ENCODE measurements at regions not wholly inside any gene's neighbourhood (a gene's known extent, or its start where the extent isn't known, plus 50 kb on each side); places are given as distances from the start of the nearest gene placed in this dataset.

DNA sequence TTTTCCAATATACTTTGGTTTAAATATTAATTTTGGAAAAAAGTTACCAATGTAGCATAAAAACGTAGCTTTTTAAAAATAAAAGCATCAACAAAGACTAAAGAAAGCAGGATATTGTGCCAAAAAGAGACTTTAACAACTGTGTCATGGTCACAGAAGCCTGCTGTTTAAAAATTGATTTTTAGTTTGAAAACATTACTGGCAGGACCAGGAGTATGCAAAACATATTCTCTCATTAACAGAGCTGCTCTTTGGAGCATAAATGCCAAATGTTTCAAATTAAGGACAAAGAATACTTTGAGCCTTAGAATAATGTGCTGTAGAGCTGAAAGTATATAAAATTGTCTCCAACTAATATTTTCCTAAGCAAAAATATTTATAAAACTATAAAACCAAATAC, 279.0 kb downstream of the ARAP2 start (continued):
- TF ChIP-seq, protein P1, sequence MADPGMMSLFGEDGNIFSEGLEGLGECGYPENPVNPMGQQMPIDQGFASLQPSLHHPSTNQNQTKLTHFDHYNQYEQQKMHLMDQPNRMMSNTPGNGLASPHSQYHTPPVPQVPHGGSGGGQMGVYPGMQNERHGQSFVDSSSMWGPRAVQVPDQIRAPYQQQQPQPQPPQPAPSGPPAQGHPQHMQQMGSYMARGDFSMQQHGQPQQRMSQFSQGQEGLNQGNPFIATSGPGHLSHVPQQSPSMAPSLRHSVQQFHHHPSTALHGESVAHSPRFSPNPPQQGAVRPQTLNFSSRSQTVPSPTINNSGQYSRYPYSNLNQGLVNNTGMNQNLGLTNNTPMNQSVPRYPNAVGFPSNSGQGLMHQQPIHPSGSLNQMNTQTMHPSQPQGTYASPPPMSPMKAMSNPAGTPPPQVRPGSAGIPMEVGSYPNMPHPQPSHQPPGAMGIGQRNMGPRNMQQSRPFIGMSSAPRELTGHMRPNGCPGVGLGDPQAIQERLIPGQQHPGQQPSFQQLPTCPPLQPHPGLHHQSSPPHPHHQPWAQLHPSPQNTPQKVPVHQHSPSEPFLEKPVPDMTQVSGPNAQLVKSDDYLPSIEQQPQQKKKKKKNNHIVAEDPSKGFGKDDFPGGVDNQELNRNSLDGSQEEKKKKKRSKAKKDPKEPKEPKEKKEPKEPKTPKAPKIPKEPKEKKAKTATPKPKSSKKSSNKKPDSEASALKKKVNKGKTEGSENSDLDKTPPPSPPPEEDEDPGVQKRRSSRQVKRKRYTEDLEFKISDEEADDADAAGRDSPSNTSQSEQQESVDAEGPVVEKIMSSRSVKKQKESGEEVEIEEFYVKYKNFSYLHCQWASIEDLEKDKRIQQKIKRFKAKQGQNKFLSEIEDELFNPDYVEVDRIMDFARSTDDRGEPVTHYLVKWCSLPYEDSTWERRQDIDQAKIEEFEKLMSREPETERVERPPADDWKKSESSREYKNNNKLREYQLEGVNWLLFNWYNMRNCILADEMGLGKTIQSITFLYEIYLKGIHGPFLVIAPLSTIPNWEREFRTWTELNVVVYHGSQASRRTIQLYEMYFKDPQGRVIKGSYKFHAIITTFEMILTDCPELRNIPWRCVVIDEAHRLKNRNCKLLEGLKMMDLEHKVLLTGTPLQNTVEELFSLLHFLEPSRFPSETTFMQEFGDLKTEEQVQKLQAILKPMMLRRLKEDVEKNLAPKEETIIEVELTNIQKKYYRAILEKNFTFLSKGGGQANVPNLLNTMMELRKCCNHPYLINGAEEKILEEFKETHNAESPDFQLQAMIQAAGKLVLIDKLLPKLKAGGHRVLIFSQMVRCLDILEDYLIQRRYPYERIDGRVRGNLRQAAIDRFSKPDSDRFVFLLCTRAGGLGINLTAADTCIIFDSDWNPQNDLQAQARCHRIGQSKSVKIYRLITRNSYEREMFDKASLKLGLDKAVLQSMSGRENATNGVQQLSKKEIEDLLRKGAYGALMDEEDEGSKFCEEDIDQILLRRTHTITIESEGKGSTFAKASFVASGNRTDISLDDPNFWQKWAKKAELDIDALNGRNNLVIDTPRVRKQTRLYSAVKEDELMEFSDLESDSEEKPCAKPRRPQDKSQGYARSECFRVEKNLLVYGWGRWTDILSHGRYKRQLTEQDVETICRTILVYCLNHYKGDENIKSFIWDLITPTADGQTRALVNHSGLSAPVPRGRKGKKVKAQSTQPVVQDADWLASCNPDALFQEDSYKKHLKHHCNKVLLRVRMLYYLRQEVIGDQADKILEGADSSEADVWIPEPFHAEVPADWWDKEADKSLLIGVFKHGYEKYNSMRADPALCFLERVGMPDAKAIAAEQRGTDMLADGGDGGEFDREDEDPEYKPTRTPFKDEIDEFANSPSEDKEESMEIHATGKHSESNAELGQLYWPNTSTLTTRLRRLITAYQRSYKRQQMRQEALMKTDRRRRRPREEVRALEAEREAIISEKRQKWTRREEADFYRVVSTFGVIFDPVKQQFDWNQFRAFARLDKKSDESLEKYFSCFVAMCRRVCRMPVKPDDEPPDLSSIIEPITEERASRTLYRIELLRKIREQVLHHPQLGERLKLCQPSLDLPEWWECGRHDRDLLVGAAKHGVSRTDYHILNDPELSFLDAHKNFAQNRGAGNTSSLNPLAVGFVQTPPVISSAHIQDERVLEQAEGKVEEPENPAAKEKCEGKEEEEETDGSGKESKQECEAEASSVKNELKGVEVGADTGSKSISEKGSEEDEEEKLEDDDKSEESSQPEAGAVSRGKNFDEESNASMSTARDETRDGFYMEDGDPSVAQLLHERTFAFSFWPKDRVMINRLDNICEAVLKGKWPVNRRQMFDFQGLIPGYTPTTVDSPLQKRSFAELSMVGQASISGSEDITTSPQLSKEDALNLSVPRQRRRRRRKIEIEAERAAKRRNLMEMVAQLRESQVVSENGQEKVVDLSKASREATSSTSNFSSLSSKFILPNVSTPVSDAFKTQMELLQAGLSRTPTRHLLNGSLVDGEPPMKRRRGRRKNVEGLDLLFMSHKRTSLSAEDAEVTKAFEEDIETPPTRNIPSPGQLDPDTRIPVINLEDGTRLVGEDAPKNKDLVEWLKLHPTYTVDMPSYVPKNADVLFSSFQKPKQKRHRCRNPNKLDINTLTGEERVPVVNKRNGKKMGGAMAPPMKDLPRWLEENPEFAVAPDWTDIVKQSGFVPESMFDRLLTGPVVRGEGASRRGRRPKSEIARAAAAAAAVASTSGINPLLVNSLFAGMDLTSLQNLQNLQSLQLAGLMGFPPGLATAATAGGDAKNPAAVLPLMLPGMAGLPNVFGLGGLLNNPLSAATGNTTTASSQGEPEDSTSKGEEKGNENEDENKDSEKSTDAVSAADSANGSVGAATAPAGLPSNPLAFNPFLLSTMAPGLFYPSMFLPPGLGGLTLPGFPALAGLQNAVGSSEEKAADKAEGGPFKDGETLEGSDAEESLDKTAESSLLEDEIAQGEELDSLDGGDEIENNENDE (IDR thresholded peaks at IDR 0.05; ENCODE audit: insufficient replicate concordance, low read length), result no peak
- TF ChIP-seq POU5F1 (IDR thresholded peaks at IDR 0.05; ENCODE audit: low read depth, low read length) (no peak), RFX5 (IDR thresholded peaks at IDR 0.05; ENCODE audit: borderline replicate concordance, low read depth, low read length) (no peak), TBP (IDR thresholded peaks at IDR 0.05; ENCODE audit: low read depth, low read length) (no peak), CEBPB (IDR thresholded peaks at IDR 0.05; ENCODE audit: low read depth, low read length) (no peak), POLR2A (IDR thresholded peaks at IDR 0.05; ENCODE audit: control extremely low read depth in 1 of 2, low read depth in 2 of 2, low read length in 2 of 2) (no peak), RNF2 (IDR thresholded peaks at IDR 0.05; ENCODE audit: borderline replicate concordance, low read depth, low read length, missing control alignments, poor library complexity, severe bottlenecking) (no peak), SRF (IDR thresholded peaks at IDR 0.05; ENCODE audit: low read depth, low read length) (no peak)
